HG02588 (cell line): ENCODE measurements at regions not wholly inside any gene's neighbourhood (a gene's known extent, or its start where the extent isn't known, plus 50 kb on each side); places are given as distances from the start of the nearest gene placed in this dataset.
"Not testable (repeated sequence)": the region's sequence is repeated elsewhere in the genome, so short reads cannot be mapped to it uniquely, and the experiment has no call there.

Source experiments
- ATAC-seq: cut with Tn5 transposase; IDR thresholded peaks from one replicate; pipeline ENCODE4 v1.9.1; 2021; ENCODE audit warnings: mild to moderate bottlenecking, moderate library complexity; ENCODE audit not compliant: unreplicated experiment

- ATAC-seq = no peak
Measured at GRCh38 chr6:137401088-137401487, 93.1 kb downstream of the OLIG3 start.

- ATAC-seq = no peak
Measured at GRCh38 chr6:137399881-137400443, 94.2 kb downstream of the OLIG3 start.

- no peak for ATAC-seq
Measured at GRCh38 chr6:137395316-137395715, 98.9 kb downstream of the OLIG3 start.

- no peak for ATAC-seq
Measured at GRCh38 chr6:137391061-137391814, 103.0 kb downstream of the OLIG3 start.

- no peak for ATAC-seq
Measured at GRCh38 chr6:137390334-137390733, 103.9 kb downstream of the OLIG3 start.

GRCh38 chr6:137389150-137389704, 105.0 kb downstream of the OLIG3 start:
- peak; percentile 61 for ATAC-seq

GRCh38 chr6:137387096-137387764, 107.0 kb downstream of the OLIG3 start:
- ATAC-seq = no peak

- not testable (repeated sequence) for ATAC-seq
Measured at GRCh38 chr6:137383287-137383686, 110.9 kb downstream of the OLIG3 start.

GRCh38 chr6:137378090-137378369, 116.2 kb downstream of the OLIG3 start:
- ATAC-seq = no peak

GRCh38 chr6:137373296-137373695, 120.9 kb downstream of the OLIG3 start:
- ATAC-seq = no peak

GRCh38 chr6:137372532-137372931, 121.7 kb downstream of the OLIG3 start:
- no peak for ATAC-seq

- no peak for ATAC-seq
Measured at GRCh38 chr6:137371634-137372016, 122.6 kb downstream of the OLIG3 start.

GRCh38 chr6:137370871-137371633, 123.1 kb downstream of the OLIG3 start:
- peak; percentile 74 for ATAC-seq

- no peak for ATAC-seq
Measured at GRCh38 chr6:137369136-137369535, 125.1 kb downstream of the OLIG3 start.

- no peak for ATAC-seq
Measured at GRCh38 chr6:137365707-137366437, 128.3 kb downstream of the OLIG3 start.

GRCh38 chr6:137363805-137364138, 130.4 kb downstream of the OLIG3 start:
- no peak for ATAC-seq

GRCh38 chr6:137362878-137363804, 131.1 kb downstream of the OLIG3 start:
- ATAC-seq = no peak

- ATAC-seq = no peak
Measured at GRCh38 chr6:137361701-137362100, 132.5 kb downstream of the OLIG3 start.

GRCh38 chr6:137358273-137358672, 135.9 kb downstream of the OLIG3 start:
- no peak for ATAC-seq

- no peak for ATAC-seq
Measured at GRCh38 chr6:137357948-137358266, 136.3 kb downstream of the OLIG3 start.
